Gastroesophageal sphincter (tissue), 4 donors: ENCODE measurements at regions not wholly inside any gene's neighbourhood (a gene's known extent, or its start where the extent isn't known, plus 50 kb on each side); places are given as distances from the start of the nearest gene placed in this dataset.

Source experiments
- ATAC-seq: fragments of 150-250 bp; one replicate; pipeline ENCODE4 v1.9.1; 2016; ENCODE audit warnings: mild to moderate bottlenecking, moderate library complexity
- H3K27ac ChIP-seq, 4 donors: fragments of 200-600 bp; sonication (generic) in 3 of 4; 1 replicate in 3 of 4; 2 replicates in 1 of 4; pipeline ENCODE4 v1.5.1; 2016 to 2019
- H3K27me3 ChIP-seq: fragments of 200-600 bp; sonication (generic); one replicate; pipeline ENCODE4 v1.5.1; 2019
- H3K36me3 ChIP-seq, 2 donors: fragments of 200-600 bp; sonication (generic); one replicate each; pipeline ENCODE4 v1.5.1; 2019; ENCODE audit warnings: control low read depth in 1 of 2
- H3K4me1 ChIP-seq, 3 donors: fragments of 200-600 bp; sonication (generic); 1 replicate in 2 of 3; 2 replicates in 1 of 3; pipeline ENCODE4 v1.5.1; 2016 to 2019; ENCODE audit warnings: control low read depth in 2 of 3
- H3K4me3 ChIP-seq, 2 donors: fragments of 200-600 bp; sonication (generic); one replicate each; pipeline ENCODE4 v1.5.1; 2019; ENCODE audit warnings: mild to moderate bottlenecking in 1 of 2, moderate library complexity in 1 of 2
- H3K9me3 ChIP-seq, 3 donors: fragments of 200-600 bp; sonication (generic); one replicate each; pipeline ENCODE4 v1.5.1; 2017 to 2019; ENCODE audit warnings: control low read depth in 2 of 3
- EP300 ChIP-seq: sonication (generic); formaldehyde crosslinking; IDR thresholded peaks from one replicate; pipeline ENCODE4 v1.6.1; 2017; ENCODE audit warnings: antibody characterized with exemption, mild to moderate bottlenecking
- POLR2A ChIP-seq, 2 donors: fragments of 450-650 bp; IDR thresholded peaks; one replicate each; pipeline ENCODE4 v1.6.1; 2017; ENCODE audit warnings: antibody characterized with exemption in 2 of 2, mild to moderate bottlenecking in 2 of 2, moderate library complexity in 1 of 2
- POLR2AphosphoS5 ChIP-seq: sonication (generic); formaldehyde crosslinking; IDR thresholded peaks from one replicate; pipeline ENCODE4 v1.6.1; 2017; ENCODE audit warnings: antibody characterized with exemption
- WGBS, 2 donors: methylation state at CpG; one replicate each; pipeline ENCODE4 v1.1.5; 2018; ENCODE audit warnings: low coverage in 1 of 2; 5-methylcytosine and 5-hydroxymethylcytosine counted together
- TF ChIP-seq, protein P1 (sequence below), 4 experiments: fragments of 200-600 bp in 2 of 4; fragments of 450-650 bp in 2 of 4; sonication (generic) in 1 of 4; IDR thresholded peaks; one replicate each; pipeline ENCODE4 v1.5.1; 2017 to 2019; ENCODE audit warnings: antibody characterized with exemption in 4 of 4, mild to moderate bottlenecking in 2 of 4, moderate library complexity in 2 of 4

DNA sequence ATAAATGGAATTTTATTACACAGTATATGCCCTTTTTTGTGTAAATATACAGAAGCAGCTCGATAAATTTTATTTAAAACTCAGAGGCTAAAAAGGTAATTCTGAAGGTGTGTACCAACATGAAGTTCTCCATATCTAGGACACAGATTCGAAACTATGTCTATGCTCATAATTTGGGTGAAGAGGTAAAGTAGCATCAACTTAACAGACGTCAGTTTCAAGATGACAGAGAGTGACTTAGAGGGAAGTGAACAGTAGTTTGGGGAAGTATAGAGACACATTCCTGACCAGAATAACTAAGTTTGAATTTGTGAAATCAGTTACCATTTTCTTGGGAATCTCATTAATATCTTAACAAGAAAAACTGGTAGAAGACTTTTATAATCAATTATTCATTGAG is 2493.3 kb downstream of the ARAP2 start:
- Histone ChIP-seq H3K4me3 (no peak overlapping the region), H3K4me1 (no peaks in the 10 kb centered on the region), H3K9me3 (no peaks in the 10 kb centered on the region), H3K27ac (no peak overlapping the region), H3K27me3 (no peaks in the 10 kb centered on the region), H3K36me3 (no peaks in the 10 kb centered on the region)
- ATAC-seq: no peak
- 79 to 85% methylated on average over 3 of the region's 3 CpGs for WGBS, 2 donors
- TF ChIP-seq EP300: no peak
- TF ChIP-seq, protein P1, sequence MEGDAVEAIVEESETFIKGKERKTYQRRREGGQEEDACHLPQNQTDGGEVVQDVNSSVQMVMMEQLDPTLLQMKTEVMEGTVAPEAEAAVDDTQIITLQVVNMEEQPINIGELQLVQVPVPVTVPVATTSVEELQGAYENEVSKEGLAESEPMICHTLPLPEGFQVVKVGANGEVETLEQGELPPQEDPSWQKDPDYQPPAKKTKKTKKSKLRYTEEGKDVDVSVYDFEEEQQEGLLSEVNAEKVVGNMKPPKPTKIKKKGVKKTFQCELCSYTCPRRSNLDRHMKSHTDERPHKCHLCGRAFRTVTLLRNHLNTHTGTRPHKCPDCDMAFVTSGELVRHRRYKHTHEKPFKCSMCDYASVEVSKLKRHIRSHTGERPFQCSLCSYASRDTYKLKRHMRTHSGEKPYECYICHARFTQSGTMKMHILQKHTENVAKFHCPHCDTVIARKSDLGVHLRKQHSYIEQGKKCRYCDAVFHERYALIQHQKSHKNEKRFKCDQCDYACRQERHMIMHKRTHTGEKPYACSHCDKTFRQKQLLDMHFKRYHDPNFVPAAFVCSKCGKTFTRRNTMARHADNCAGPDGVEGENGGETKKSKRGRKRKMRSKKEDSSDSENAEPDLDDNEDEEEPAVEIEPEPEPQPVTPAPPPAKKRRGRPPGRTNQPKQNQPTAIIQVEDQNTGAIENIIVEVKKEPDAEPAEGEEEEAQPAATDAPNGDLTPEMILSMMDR (IDR thresholded peaks at IDR 0.05): no peak
- no peak for TF ChIP-seq POLR2A (IDR thresholded peaks at IDR 0.05)
- no peak for TF ChIP-seq POLR2AphosphoS5

DNA sequence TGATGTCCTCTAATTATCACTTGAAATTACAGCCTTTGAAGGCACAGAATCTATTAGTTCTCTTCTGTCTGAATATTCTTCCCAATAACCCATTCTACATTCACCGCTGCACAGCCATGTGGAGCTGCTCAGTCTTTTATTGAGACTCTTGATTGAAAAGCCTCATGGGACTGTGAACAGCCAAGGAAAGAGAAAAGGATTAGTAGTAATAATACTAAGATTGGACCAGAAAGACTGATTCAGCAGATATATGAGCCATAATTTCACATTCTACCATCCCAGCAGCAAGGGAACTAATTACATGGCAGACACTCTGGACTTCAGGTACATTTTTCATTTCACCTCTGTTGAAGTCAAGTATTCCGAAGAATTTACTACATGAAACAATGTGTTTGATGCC is 2471.7 kb downstream of the ARAP2 start:
- Histone ChIP-seq H3K9me3 (no peaks in the 10 kb centered on the region), H3K4me3 (no peak overlapping the region), H3K27ac (no peak overlapping the region), H3K4me1 (no peaks in the 10 kb centered on the region), H3K36me3 (no peaks in the 10 kb centered on the region), H3K27me3 (no peaks in the 10 kb centered on the region)
- no peak for TF ChIP-seq POLR2A (IDR thresholded peaks at IDR 0.05)
- ATAC-seq: no peak
- WGBS, 2 donors: 54 to 61% methylated on average over 2 of the region's 2 CpGs

DNA sequence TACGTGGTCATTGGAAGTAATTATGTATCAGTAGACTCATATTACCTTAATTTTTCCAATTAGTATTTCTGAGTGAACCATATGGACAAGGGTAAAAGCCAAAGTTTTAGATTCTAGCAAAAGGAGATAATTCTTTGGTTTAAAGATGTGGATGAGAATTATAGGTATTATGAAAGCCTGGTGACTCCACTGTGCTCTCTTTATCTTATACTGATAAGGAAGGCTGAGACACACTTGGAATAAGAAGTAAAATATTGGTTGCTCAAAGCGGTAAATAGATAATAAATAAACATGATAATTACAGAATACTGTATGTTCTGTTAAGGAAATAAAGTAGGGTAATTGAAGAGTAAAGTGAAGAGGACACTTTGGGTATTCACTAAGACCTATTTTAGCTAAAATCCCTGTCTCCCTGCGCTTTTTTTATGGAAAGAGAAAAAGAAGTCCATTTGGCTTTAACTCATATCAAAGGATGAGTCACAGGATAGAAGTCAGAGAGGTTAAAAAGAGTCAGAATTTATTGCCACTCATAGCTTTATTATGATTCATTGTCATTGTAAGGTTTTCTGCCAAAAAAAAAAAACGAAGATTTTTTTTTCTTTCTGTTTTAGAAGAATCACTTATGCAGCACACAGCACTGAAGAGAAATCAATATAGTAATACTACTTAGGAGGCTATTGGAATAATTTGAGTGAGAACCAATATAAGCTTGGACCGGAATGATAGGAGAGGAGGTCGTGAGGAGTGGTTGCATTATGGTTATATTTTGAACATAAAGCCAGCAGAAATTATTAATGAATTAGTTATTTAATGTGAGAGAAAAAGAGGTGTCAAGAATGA is 2463.1 kb downstream of the ARAP2 start:
- no peak overlapping the region for H3K27ac ChIP-seq
- 67 to 77% methylated on average over 6 of the region's 6 CpGs for WGBS, 2 donors
- no peak for ATAC-seq

DNA sequence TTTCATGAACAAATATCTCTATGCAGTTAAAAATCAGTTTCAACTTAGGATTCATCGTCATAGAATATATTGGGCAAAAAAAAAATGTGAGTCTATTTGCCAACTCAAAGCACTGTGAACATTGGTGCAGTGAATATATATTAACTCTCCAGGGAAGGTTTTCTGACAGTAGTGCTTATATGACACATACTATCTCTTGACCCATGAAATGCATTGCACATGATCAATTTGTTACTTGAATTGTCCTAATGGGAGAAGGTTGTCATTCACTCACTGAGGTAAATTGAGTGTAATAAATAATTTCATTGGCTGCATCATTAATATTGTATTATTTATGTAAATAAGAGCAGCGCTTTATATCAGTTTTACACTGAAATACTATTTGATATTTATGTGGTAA is 2458.5 kb downstream of the ARAP2 start:
- Histone ChIP-seq H3K4me3 (no peak overlapping the region), H3K36me3 (no peaks in the 10 kb centered on the region), H3K9me3 (no peaks in the 10 kb centered on the region), H3K27ac (no peak overlapping the region), H3K27me3 (no peaks in the 10 kb centered on the region), H3K4me1 (no peaks in the 10 kb centered on the region)
- no peak for TF ChIP-seq POLR2A (IDR thresholded peaks at IDR 0.05)
- no peak for TF ChIP-seq EP300
- TF ChIP-seq, protein P1 (IDR thresholded peaks at IDR 0.05): no peak
- no peak for TF ChIP-seq POLR2AphosphoS5
- WGBS, 2 donors: 85 to 91% methylated on average over 2 of the region's 2 CpGs
- no peak for ATAC-seq

More for the DNA sequence above, 2463.1 kb downstream of the ARAP2 start:
- Histone ChIP-seq H3K4me3 (no peak overlapping the region), H3K4me1 (no peaks in the 10 kb centered on the region), H3K27me3 (no peaks in the 10 kb centered on the region), H3K36me3 (no peaks in the 10 kb centered on the region), H3K9me3 (no peaks in the 10 kb centered on the region)
- no peak for TF ChIP-seq POLR2AphosphoS5
- no peak for TF ChIP-seq EP300
- TF ChIP-seq POLR2A (IDR thresholded peaks at IDR 0.05): no peak
- TF ChIP-seq, protein P1 (IDR thresholded peaks at IDR 0.05): no peak

DNA sequence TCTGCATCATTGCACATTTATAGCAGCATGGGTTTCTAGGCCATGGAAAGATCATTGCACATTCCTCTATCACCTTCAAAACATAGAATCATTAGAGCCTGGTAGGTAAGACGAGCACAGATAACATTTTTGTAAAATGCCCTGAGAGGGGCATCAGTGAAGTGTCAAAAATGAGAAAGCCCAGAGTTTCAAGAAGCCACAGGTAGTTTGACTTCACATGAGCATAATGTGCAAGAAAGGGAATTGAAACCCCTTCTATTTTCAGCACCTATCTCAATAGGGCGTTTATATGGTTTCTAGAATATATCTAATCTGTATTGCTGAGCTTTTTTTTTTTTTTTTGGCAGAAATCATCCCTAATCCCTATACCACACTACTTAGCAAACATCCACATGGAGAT is 2441.7 kb downstream of the ARAP2 start:
- Histone ChIP-seq H3K4me1 (no peaks in the 10 kb centered on the region), H3K27ac (no peak overlapping the region), H3K27me3 (no peaks in the 10 kb centered on the region), H3K9me3 (no peaks in the 10 kb centered on the region), H3K36me3 (no peaks in the 10 kb centered on the region), H3K4me3 (no peak overlapping the region)
- TF ChIP-seq POLR2A (IDR thresholded peaks at IDR 0.05) (no peak), POLR2AphosphoS5 (no peak), EP300 (no peak)
- TF ChIP-seq, protein P1 (IDR thresholded peaks at IDR 0.05): no peak
- WGBS, 2 donors: 56 to 60% methylated on average over 2 of the region's 2 CpGs
- no peak for ATAC-seq
